A172 (cell line): ENCODE measurements at regions not wholly inside any gene's neighbourhood (a gene's known extent, or its start where the extent isn't known, plus 50 kb on each side); places are given as distances from the start of the nearest gene placed in this dataset.

Experiments used
- DNase-seq: peaks from one replicate; pipeline ENCODE4 v3.0.0-alpha.2; 2015; ENCODE audit warnings: low spot score

DNA sequence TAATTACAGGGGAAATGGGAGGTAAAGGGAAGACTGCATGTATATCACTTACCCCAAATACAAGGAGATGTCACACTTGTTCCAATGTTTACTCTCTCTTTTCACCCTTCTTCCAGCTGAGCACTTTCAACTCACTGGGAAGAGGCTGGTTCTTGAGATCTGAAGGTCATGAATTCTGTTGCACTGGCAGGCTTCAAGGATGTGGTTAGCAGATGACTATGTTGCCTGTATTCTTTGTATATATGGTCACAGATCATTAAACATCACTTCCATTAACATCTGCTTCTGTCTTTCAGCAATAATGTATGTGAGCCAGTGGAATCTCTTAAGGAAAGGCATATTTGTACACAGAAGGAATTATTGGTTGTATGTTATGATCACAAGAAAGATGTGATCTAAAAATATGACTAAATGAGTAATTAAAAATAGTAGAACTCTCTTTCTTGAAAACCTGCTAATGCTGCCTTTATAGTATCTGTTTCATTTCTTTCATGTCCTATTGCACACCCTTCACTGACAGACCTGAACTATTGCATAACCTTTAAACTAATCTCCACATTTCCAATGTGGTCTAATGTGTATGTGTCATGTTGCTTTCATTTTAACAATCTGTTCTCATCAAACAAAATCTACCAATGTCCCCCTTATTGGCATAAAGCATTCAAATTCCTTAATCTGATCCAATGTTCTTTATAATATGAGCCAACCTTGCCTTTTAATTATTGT, 131.4 kb upstream of the EPHA7 start:
- no peak for DNase-seq

DNA sequence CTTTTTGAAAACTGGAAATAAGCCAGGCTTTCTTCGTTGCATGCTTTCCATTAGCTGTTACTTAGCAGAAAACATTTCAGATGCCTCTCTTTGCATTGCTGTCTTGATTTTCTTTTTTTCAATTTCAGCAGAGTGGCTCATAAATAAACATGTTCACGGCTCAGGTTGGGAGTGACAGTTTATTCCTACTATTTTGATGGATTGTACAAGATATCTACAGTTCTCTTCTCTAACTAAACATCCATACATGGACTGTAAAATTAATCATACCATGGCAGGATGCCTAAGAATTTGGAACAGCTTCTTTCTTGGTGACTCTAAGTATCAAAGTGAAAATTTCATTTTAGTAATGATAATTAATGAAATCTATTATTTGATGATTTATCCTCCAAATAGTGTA, 130.5 kb upstream of the EPHA7 start:
- DNase-seq, result no peak

GRCh38 chr6:93524671-93525451, 105.5 kb upstream of the EPHA7 start:
- DNase-seq, result no peak

DNA sequence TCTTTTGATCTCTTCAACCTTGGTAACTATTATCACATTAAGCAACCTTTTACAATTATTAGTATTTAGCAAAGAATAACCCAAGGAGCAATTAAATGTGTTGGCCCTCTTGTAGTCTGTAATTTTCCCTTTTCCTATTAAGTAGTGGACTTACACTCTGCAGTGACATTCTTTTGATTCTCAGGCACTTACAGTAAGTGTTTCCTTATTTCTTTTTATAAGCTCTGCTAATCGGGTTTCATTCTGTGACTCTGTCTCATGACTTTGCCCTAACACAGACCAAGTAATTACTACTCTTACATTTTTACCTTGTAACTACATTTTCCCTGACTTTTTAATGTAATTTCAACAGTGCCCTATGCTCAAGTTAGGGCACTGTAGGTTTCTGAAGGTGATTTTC, 104.0 kb upstream of the EPHA7 start:
- DNase-seq, result no peak

- no peak for DNase-seq
These were observed 97.1 kb upstream of the EPHA7 start for GRCh38 chr6:93516441-93516840.

- no peak for DNase-seq
These were observed 96.4 kb upstream of the EPHA7 start for GRCh38 chr6:93515736-93516135.

- DNase-seq, result no peak
These were observed 79.4 kb upstream of the EPHA7 start for GRCh38 chr6:93498713-93499112.

GRCh38 chr6:93496548-93496947, 77.2 kb upstream of the EPHA7 start:
- no peak for DNase-seq

- no peak for DNase-seq
These were observed 74.7 kb upstream of the EPHA7 start for GRCh38 chr6:93494057-93494456.

GRCh38 chr6:93474733-93475179, 55.4 kb upstream of the EPHA7 start:
- DNase-seq, result no peak

DNA sequence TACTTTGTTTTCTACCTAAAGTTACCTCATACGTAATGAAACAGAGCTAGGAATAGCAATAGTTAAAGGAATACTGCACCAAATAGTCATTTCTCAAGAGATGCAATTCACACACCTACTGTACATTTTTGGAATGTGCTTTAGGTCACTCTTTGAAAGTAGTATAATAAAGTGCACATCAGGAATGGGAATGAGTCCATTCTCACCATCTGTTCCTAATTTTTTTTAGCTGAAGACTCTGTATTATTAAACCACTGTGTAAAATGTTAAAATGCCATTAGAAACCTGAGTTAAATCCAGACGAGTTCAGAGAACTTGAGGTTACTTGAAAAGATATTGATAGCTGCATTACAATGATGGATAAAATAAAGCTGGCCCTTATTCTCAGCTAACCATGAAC, 51.9 kb upstream of the EPHA7 start:
- no peak for DNase-seq
